GM20431 (cell line): ENCODE measurements at regions not wholly inside any gene's neighbourhood (a gene's known extent, or its start where the extent isn't known, plus 50 kb on each side); places are given as distances from the start of the nearest gene placed in this dataset.

Source experiments
- in situ Hi-C: fragments of 300-500 bp; cut with MseI, MboI; formaldehyde crosslinking; loops from one replicate; pipeline ENCODE4 v1.15.0; 2020; ENCODE audit warnings: low sequenced_read_pairs; ENCODE audit not compliant: unreplicated experiment

DNA sequence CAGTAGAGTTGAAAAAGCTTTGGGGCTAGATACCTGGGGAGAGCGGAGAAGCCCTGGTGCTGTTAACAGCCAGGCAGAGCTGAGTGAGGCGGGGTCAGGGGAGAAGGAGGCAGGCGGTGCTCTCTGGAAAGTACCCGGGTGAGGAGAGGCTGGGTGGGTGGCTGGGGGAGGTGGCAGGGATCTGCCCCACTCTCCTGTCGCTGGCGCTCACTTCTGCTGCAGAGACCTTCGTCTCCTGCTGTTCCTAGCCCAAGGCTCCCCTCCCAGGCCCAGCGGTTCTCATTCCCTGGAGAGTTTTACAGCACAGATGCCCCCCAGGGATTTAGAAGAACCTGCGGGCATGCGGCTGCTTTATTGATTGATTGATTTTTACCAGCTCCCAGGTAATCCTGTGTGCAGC is 302.8 kb downstream of the IRF8 start:
- in situ Hi-C loops = no loop called here

DNA sequence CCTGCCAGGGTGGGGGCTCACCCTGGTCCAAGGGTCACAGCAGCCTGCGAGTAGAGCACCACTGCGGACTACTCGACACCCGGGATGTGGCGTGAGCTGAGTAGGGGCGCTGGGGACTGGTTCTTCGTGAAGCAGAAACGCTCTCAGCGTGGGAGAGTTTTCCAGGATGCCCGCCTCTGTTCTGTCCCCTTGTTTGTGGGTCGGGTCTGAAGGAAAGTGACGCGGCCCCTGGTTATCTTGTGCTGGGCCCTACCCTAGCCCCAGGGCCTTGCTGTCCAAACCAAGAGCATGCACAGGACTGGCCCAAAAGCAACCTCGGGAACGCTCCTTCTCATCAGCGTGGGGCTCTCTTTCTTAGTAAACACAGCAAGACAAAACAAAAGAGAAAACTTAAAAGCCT is 303.3 kb downstream of the IRF8 start:
- in situ Hi-C loops = no loop called here

DNA sequence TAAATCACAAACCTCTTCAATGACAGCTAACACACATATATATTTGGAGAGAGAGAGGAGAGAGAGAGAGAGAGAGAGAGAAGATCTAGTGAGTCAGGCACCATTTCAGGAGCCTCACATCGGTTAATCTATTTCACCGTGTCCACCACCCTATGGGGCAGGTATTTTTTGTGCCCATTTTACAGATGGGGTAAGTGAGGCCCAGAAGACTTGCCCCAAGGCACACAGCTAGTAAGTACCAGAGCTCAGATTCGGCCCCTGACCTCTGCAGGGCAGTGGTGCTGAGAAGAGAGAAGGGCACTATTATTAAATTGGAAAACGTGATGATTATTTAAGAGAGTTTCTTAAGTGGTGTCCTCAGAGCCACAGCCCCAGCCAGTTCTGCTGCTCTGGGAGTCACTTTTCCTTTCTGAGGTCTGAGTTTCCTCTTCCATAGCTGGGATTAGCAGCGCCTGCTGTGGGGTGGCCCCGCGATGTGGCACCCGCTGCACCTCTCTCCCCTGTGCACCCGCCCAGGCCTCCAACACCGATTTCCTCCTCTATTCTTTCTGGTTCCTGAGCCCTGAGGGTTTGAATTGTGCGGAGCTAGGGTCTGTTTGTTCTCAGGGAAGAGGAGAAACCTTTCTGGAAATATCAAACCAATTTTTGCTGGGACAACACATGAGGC is 303.9 kb downstream of the IRF8 start:
- in situ Hi-C loops = no loop called here

DNA sequence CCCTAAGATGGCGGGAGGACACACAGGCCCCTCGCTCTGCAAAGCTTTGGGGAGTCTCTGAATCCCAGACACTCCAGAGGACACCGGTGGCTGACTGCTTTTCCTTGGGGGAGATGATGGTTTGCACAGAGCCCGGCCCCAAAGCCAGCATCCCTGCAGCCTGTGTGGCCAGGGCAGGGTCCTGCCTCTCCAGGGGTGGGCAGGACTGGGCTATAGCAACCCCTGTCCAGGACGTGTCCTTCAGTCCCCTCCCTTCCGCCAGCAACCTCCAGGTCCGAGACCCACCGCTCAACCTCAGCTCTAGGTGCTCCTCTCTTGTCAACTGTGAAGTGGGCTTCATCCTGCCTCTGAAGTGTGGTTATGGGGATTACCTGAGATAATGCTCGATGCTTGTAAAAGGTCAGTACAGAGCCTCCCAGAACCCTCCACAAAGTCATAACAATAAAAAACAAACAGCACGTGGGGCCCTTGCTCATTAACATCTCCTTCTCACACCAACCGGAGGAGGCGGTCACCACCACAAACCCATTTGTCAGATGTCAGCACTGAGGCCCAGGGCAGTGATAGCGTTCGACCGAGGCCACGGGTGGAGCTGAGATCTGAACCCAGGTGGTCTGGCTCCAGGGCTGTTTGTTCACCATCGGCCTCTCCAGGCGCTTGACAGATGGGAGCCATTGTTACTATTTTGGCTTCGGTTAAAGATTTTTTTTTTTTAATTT is 304.8 kb downstream of the IRF8 start:
- in situ Hi-C loops = no loop called here

DNA sequence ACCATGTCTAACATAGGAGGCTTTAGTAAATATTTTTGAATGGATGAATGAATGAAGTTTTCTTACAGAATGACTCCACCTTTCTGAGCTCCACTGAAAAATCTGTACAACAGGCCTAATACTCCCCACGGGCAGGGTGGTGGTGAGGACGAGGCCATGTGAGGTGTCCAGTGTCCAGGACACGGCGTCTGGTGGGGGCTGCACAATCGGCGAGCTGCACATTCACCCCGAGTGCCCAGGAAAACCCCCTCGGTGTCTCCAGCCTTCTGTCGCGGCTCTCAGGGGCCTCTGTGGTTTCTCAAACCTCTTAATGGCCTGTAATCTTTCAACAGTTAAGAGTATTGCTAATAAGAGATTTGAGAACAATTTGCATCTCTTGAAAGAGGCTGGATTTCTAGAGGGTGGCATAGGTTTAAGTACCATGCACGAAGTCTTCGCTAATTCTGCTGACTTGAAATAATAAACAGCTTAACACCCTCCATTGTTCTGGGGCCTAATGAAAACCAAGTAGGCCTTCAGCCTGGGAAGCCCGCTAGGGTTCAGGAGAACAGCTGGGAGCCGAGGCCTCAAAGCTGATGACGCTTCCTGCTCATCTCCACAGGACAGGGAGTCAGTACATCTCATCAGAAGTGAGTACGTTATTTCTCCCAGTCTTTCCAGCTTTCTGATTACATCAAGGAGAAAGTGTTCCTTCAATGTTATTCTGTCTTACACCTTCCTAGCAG is 304.6 kb upstream of the FOXF1 start:
- in situ Hi-C loops = no loop called here

DNA sequence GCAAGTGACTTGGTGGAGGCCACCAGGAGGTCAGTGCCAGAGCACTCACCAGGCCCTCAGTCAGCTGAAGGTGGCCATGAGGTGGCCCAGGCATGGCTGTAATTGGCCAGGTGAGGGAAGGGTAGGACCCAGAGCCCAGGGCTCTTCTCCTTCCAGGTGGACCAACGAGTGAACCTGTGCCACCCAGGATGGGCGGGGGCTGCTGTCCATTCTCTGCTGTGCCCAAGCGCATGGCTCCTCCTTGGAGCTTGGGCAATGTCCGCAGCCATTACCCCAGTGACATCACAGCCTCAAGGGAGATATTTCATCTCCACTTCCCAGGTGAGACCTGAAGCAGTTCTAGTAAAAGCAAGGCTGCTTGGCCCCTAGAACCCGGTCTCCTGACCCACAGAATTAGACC is 303.0 kb upstream of the FOXF1 start:
- in situ Hi-C loops = no loop called here

DNA sequence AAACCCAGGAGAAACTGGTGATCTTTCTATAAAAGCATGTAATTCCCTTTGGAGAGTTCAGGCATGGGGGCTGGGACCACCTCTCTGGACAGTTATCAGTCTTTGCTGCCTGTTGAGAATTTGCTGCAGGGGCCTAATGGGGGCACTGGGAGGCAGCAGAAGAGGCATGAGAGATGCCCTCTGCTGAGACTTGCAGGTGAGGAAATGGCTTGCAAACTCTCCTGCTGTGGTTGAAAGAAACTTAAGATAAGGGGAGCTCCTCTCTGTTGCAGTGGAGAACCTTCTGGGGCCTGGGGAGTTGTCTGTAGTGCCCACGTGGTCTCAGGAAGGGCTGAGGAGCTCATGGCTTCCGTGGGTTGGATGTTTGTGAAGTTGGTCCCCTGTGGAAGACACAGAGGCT is 301.1 kb upstream of the FOXF1 start:
- in situ Hi-C loops = no loop called here

DNA sequence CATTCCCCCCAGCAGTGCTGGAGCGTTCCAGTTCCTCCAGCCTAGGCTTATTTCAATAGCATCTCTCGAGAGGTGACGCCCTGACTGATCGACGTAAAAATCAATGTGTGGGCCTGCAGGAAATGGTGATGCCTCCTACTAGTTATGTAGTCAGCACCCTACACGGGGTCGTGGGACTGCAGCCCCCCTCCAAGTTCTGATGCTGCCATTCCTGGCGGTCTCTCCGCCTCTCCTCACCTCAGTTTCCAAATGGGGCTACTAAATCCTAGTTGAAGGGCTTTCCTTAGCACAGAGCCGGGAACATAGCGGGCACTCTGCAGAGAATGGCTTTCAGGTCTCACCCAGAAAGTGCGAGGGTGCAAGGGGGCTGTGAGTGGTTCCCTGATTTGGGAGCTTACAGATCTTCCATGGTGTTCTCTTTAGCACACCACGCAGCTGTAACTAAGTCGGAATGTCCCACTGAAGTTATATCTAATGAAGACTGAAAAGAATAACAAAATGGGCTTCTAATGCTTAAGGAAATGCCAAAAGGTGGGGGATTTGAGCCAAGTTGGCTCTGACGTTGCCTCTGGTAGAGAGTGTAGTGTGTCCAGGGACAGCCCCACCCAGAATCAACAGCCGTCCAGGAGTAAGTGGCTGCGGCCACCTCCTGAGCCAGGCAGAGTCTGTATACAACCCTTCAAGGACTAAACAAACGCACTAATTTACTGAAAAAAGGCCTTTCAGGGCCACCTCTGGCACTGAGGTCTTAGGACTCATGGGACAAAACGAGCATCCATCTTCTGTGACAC is 299.7 kb upstream of the FOXF1 start:
- in situ Hi-C loops = no loop called here

DNA sequence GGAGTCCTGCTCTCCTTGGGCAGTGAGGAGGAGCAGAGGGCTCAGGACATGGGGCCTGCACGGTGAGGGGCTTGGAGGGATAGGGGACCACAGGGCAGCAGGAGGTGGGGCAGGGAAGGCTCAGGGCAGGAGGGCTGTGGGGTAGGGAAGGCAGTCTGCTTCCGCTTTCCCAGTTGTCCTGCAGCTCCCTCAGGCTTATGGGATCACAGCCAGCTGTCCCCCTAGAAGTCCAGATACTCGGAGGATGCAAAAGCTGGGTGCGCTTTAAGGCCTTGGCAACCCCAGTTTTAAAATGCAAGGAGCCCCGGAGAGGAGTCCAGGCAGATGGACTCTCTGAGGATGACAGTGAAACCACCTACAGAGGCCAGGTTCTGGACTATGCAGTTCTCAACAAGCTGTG is 299.1 kb upstream of the FOXF1 start:
- in situ Hi-C loops = no loop called here

DNA sequence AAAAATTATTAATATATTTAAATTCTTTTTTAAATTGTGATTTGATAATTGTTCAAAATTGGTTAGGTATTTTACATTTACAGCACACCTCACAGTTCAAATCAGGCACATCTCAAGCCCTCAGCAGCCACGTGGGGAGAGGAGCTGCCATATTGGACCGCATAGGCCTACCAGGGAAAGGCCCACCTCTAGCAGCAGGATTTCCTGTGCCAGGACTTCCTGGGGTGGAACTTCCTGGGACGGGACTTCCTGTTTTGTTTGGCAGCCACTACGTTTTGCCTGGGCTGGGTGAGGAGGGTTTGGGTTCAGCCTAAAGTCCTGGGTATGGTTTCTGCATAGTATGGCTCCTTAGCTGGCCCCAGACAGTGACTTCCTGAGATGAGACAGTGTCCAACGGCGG is 298.5 kb upstream of the FOXF1 start:
- in situ Hi-C loops = no loop called here

DNA sequence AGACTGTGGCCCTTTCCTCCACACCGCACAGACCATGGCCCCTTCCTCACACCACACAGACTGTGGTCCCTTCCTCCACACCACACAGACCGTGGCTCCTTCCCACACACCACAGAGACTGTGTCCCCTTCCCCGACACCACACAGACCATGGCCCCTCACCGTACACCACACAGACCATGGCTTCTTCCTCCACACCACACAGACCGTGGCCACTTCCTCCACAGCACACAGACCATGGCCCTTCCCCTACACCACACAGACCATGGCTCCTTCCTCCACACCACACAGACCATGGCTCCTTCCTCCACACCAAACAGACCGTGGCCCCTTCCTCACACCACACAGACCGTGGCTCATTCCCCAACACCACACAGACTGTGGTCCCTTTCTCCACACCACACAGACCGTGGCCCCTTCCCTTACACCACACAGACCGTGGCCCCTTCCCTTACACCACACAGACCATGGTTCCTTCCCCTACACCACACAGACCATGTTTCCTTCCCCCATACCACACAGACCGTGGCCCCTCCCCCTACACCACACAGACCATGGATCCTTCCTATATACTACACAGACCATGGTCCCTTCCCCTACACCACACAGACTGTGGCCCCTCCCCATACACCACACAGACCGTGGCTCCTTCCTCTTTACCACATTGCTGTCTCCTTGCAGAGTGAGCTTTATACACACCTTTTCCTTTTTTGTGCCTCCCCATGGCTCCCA is 297.5 kb upstream of the FOXF1 start:
- in situ Hi-C loops = no loop called here

DNA sequence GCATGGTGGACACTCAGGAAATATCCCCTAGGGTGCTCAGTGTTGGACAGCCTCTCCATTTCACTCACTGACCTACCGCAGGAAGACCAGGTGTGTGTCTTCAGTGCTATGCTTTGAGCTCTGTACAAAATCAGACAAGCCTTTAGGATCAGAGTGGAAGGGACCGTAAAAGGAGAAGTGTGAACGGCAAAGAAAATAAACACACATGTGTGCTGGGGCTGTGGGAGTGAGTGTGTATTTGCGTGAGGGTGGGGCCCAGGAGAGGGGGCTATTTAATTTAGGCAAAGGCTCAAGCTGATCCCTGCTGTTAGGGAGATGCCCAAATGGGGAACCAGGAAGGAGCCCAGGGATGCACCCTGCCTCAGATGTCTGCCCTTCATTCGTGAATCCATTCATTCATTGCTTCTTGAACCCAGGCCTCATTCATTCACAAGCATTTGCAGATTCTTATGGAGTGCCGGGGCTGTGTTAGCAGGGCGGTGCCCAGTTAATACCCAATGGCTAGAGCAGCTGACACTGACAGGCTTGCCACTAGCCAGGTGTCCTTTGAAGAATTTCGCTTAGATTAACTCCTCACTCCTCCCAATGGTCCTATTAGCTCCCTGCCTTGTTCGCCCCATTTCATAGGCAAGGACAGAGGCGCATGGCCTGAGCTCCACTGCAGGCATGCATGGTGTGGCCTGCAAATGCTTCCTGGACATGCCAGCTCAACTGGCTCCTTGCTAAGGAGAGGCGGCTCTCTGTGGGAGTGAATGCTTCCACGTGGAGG is 296.7 kb upstream of the FOXF1 start:
- in situ Hi-C loops = no loop called here

DNA sequence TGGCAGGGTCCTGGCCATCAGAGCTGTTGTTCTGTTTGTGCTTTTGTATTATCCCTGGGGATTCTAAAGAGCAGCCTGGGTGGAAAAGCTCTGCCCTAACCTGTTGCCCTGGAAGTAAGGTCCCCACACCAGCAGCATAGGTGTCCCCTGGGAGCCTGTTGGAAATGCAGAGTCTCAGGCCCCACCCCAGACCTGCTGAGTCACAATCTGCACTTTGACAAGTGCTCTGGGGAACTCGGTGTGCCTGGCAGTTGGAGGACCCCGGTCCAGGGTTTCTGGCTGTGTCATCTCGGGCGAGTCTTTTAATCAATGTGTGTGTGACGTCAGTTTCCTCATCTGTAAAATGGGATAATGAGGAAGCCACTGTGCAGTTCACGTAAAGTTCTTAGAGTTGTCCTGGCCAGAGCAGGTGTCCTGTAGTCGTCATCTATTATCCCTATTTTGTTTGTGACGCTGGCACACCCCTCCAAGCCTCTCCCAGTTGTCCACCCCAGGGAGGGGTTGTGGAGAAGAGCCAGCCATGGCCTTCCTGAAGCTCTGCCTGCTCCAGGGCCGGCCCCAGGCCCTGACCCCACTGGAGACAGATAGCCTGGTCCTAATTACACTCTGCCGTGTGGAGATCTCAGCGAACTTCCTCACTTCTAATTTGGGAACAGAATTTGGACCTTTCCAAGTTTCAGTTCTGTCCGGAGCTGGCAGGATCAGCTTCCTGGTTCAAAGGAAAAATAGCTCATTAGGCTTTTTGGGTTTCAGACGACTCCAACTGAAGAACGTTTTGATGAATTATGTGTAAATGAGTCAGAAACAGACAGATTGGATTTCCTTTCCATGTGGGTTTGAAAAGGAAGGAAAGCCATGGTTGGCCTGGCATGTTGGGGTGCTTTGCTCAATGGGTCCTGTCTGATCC is 295.7 kb upstream of the FOXF1 start:
- in situ Hi-C loops = no loop called here

DNA sequence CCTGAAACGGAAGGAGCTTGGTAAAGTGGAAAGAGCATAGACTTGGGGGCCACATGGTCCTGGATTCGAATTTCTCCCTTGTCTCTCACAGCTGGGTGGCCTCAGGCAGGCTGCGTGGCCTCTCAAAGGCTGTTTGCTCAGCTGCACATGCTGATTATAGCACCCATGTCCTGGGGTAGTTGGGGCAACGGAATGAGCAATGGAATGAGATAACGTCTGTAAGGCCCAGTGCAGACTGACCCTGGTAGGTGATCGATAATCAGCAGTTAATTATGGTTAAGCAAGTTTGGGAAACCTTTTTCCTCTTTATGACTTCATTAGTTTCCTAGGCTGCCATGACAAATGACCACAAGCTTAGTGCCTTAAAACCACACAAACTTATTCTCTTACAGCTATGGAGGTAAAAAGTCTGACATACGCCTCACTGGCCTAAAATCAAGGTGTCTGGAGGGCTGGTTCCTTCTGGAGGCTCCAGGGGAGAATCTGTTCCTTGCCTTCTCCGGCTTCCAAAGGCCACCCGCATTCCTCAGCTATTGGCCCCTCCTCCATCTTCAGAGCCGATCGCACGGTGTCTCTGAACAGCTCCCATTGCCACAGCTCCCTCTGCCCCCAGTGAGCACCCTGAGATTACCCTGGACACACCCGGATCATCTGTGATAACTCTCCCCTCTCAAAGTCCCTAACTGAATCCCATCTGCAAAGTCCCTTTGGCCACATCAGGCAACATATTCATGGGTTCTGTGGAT is 294.9 kb upstream of the FOXF1 start:
- in situ Hi-C loops = no loop called here

DNA sequence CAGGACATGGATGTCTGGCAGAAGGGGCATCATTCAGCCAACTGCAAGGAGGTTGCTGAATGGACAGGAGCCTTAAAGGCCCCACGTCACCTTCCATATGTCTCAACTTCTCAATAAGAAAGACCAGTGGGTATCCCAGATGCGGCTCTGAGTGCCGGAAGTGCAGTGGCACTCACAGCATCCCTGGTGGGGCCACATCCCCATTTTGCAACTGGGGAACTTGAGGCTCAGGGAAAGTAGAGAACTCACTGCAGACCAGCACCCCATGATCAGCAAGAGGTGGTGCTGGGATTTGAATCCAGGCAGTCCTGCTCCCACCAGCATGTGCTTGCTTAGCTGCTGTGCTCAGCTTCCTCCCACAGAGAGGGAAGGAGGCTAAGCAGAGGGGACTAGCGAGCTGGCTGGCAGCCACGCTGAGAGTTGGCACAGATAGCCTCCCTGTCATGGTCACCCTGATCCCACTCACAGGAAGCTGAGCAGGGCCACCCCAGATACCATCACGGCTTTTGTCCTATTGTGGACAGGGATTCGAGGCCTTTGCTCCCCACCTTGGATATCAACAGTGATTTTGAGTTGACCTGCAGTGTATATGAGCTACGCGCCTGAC is 294.2 kb upstream of the FOXF1 start:
- in situ Hi-C loops = no loop called here

DNA sequence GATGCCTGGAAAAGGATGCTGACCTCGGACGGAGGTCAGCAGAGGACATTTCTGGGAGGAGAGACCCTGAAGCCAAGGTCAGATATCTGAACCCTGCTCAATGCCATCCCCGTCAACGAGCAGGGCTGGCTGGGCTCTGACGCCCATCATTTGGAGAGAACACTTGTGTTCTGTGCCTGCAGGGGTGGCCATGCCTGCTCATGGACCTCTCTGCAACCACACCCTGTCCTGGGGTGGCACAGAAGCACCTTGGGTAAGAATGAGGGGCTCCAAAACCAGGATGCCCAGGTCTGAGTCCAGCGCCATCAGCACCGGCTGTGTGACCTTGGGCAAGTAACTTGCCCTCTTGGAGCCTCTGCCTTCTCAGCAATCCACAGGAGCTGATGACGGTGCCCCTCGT is 293.7 kb upstream of the FOXF1 start:
- in situ Hi-C loops = no loop called here
